Tibial nerve (tissue), 4 donors: ENCODE measurements at regions not wholly inside any gene's neighbourhood (a gene's known extent, or its start where the extent isn't known, plus 50 kb on each side); places are given as distances from the start of the nearest gene placed in this dataset.

Experiments
- EP300 ChIP-seq, 2 donors: sonication (generic); formaldehyde crosslinking; IDR thresholded peaks; one replicate each; pipeline ENCODE4 v1.6.1; 2017; ENCODE audit warnings: antibody characterized with exemption in 2 of 2, mild to moderate bottlenecking in 1 of 2
- POLR2A ChIP-seq, 2 donors: fragments of 450-650 bp; IDR thresholded peaks; one replicate each; pipeline ENCODE4 v1.6.1; 2017; ENCODE audit warnings: antibody characterized with exemption in 2 of 2, mild to moderate bottlenecking in 2 of 2, moderate library complexity in 2 of 2
- TF ChIP-seq, protein P1 (sequence below), 5 experiments: fragments of 200-600 bp in 3 of 5; fragments of 450-650 bp in 2 of 5; sonication (generic) in 3 of 5; IDR thresholded peaks; one replicate each; pipeline ENCODE4 v1.5.1; 2016 to 2019; ENCODE audit warnings: antibody characterized with exemption in 5 of 5, mild to moderate bottlenecking in 3 of 5, moderate library complexity in 2 of 5

DNA sequence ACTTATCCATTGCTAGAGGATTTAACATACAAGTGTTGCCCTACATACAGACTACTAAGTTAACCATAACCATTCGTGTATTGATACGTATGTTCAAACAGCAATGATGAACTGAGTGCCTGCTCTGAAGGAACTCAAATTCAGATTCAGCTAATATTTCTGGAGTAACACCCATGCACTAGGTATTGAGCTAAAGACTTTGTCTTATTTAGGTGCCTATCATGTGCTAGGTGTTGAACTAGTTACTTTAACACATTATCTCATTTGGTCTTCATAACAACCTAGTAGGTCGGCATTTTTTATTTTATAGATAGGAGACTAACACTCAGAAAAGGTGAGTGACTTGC, 160.0 kb downstream of the LTN1 start:
- no peak for TF ChIP-seq POLR2A (IDR thresholded peaks at IDR 0.05)
- TF ChIP-seq, protein P1, sequence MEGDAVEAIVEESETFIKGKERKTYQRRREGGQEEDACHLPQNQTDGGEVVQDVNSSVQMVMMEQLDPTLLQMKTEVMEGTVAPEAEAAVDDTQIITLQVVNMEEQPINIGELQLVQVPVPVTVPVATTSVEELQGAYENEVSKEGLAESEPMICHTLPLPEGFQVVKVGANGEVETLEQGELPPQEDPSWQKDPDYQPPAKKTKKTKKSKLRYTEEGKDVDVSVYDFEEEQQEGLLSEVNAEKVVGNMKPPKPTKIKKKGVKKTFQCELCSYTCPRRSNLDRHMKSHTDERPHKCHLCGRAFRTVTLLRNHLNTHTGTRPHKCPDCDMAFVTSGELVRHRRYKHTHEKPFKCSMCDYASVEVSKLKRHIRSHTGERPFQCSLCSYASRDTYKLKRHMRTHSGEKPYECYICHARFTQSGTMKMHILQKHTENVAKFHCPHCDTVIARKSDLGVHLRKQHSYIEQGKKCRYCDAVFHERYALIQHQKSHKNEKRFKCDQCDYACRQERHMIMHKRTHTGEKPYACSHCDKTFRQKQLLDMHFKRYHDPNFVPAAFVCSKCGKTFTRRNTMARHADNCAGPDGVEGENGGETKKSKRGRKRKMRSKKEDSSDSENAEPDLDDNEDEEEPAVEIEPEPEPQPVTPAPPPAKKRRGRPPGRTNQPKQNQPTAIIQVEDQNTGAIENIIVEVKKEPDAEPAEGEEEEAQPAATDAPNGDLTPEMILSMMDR (IDR thresholded peaks at IDR 0.05), result no peak
- no peak for TF ChIP-seq EP300 (IDR thresholded peaks at IDR 0.05)
